HepG2 (cell line): ENCODE measurements at regions not wholly inside any gene's neighbourhood (a gene's known extent, or its start where the extent isn't known, plus 50 kb on each side); places are given as distances from the start of the nearest gene placed in this dataset.

Source experiments
- BCL3 ChIP-seq: sonication (generic); formaldehyde crosslinking; IDR thresholded peaks from 2 replicates; pipeline ENCODE4 v1.5.1; 2020; ENCODE audit warnings: mild to moderate bottlenecking, missing genetic modification reagents, moderate library complexity
- CEBPB ChIP-seq: IDR thresholded peaks from 2 replicates; pipeline ENCODE4 v1.6.1; 2011; ENCODE audit warnings: low read depth, low read length, improper control_type of control experiment, borderline replicate concordance
- CTCF ChIP-seq: sonication (generic); formaldehyde crosslinking; IDR thresholded peaks from 2 replicates; pipeline ENCODE4 v1.5.0; 2020; ENCODE audit warnings: mild to moderate bottlenecking, missing genetic modification reagents, moderate library complexity
- EP300 ChIP-seq, 3 experiments: sonication (generic) in 1 of 3; formaldehyde crosslinking in 1 of 3; IDR thresholded peaks; 2 replicates each; pipeline versions ENCODE4 v1.5.1 to v1.6.1; 2011 to 2020; ENCODE audit warnings: low read depth in 2 of 3, low read length in 2 of 3, borderline replicate concordance in 1 of 3, improper control_type of control experiment in 1 of 3, mild to moderate bottlenecking in 1 of 3, missing genetic modification reagents in 1 of 3, moderate library complexity in 1 of 3
- JUNB ChIP-seq: sonication (generic); formaldehyde crosslinking; IDR thresholded peaks from 2 replicates; pipeline ENCODE4 v1.8.0; 2022; ENCODE audit warnings: missing genetic modification reagents, mild to moderate bottlenecking, borderline replicate concordance
- KLF12 ChIP-seq: sonication (generic); formaldehyde crosslinking; IDR thresholded peaks from 2 replicates; pipeline ENCODE4 v1.4.0; 2020; ENCODE audit warnings: missing genetic modification reagents, borderline replicate concordance
- POLR2AphosphoS5 ChIP-seq: IDR thresholded peaks from 2 replicates; pipeline ENCODE4 v1.6.1; 2012; ENCODE audit warnings: low read depth, low read length
- SKI ChIP-seq: fragments of 450-650 bp; IDR thresholded peaks from one replicate; pipeline ENCODE4 v1.6.1; 2018; ENCODE audit warnings: mild to moderate bottlenecking; ENCODE audit not compliant: partially characterized antibody
- SMAD1 ChIP-seq: sonication (generic); formaldehyde crosslinking; IDR thresholded peaks from 2 replicates; pipeline ENCODE4 v1.4.0; 2020; ENCODE audit warnings: missing genetic modification reagents, low read depth, mild to moderate bottlenecking, borderline replicate concordance
- SMYD3 ChIP-seq: sonication (generic); formaldehyde crosslinking; IDR thresholded peaks from 2 replicates; pipeline ENCODE4 v1.8.1; 2023; ENCODE audit warnings: mild to moderate bottlenecking, missing genetic modification reagents
- SUZ12 ChIP-seq: fragments of 150-350 bp; IDR thresholded peaks from 2 replicates; pipeline ENCODE4 v1.6.1; 2014; ENCODE audit warnings: low read depth, low read length
- TBX3 ChIP-seq: fragments of 450-650 bp; IDR thresholded peaks from 2 replicates; pipeline ENCODE4 v1.6.1; 2017; ENCODE audit warnings: antibody characterized with exemption, mild to moderate bottlenecking, inconsistent platforms, borderline replicate concordance
- ZMYM4 ChIP-seq: sonication (generic); formaldehyde crosslinking; IDR thresholded peaks from 2 replicates; pipeline ENCODE4 v1.8.1; 2023; ENCODE audit warnings: mild to moderate bottlenecking, missing genetic modification reagents
- ZNF574 ChIP-seq: sonication (generic); formaldehyde crosslinking; IDR thresholded peaks from 2 replicates; pipeline ENCODE4 v1.4.0; 2020; ENCODE audit warnings: missing genetic modification reagents

- TF ChIP-seq SUZ12, result no peak
- TF ChIP-seq TBX3, result no peak
- TF ChIP-seq EP300 (IDR thresholded peaks at IDR 0.05; ENCODE audit: low read depth in 2 of 2, low read length in 2 of 2), result no peak
- no peak for TF ChIP-seq EP300 (CRISPR knock-in tag; IDR thresholded peaks at IDR 0.05; ENCODE audit: borderline replicate concordance)
- TF ChIP-seq CTCF, result no peak
- TF ChIP-seq POLR2AphosphoS5, result no peak
- TF ChIP-seq KLF12, result no peak
- no peak for TF ChIP-seq SKI
- TF ChIP-seq CEBPB, result no peak
- no peak for TF ChIP-seq SMAD1 (CRISPR knock-in tag)
- TF ChIP-seq BCL3 (CRISPR knock-in tag), result no peak
- TF ChIP-seq JUNB, result no peak
- TF ChIP-seq ZNF574 (CRISPR knock-in tag), result no peak
- no peak for TF ChIP-seq ZMYM4 (CRISPR knock-in tag)
- TF ChIP-seq SMYD3 (CRISPR knock-in tag), result no peak
Measured at GRCh38 chr12:92072112-92072511, 73.5 kb downstream of the BTG1 start.
